HUES6 (cell line): ENCODE measurements at regions not wholly inside any gene's neighbourhood (a gene's known extent, or its start where the extent isn't known, plus 50 kb on each side); places are given as distances from the start of the nearest gene placed in this dataset.
"Not testable (repeated sequence)": the region's sequence is repeated elsewhere in the genome, so short reads cannot be mapped to it uniquely, and the experiment has no call there.

ENCODE experiments used
- H3K27ac ChIP-seq: 2 replicates; pipeline ENCODE4 v1.7.0; 2013; ENCODE audit warnings: low read depth, mild to moderate bottlenecking, low read length, inconsistent platforms
- H3K27me3 ChIP-seq: 2 replicates; pipeline ENCODE4 v1.6.1; 2013; ENCODE audit warnings: low read length; ENCODE audit not compliant: control insufficient read depth, insufficient read depth
- H3K36me3 ChIP-seq: 2 replicates; pipeline ENCODE4 v1.6.1; 2013; ENCODE audit warnings: low read length; ENCODE audit not compliant: control insufficient read depth, insufficient read depth
- H3K4me1 ChIP-seq: 2 replicates; pipeline ENCODE4 v1.6.1; 2013; ENCODE audit warnings: low read length; ENCODE audit not compliant: control insufficient read depth, insufficient read depth
- H3K4me3 ChIP-seq: 2 replicates; pipeline ENCODE4 v1.5.1; 2013; ENCODE audit warnings: low read depth, low read length
- H3K9ac ChIP-seq: one replicate; pipeline ENCODE4 v1.6.1; 2013; ENCODE audit warnings: mild to moderate bottlenecking, low read length
- H3K9me3 ChIP-seq: 2 replicates; pipeline ENCODE4 v1.6.1; 2013; ENCODE audit warnings: low read depth, low read length; ENCODE audit not compliant: control insufficient read depth, insufficient read depth

- Histone ChIP-seq H3K9me3 (no peaks in the 10 kb centered on the region), H3K27ac (no peak overlapping the region), H3K36me3 (no peaks in the 10 kb centered on the region), H3K4me1 (0 out of 2 replicates have a peak, but pooled peaks cover 8% of the 10 kb centered on the region), H3K4me3 (no peak overlapping the region), H3K9ac (no peak overlapping the region), H3K27me3 (no peaks in the 10 kb centered on the region)
Observed at GRCh38 chr6:167400482-167401138, 75.7 kb downstream of the TTLL2 start.

DNA sequence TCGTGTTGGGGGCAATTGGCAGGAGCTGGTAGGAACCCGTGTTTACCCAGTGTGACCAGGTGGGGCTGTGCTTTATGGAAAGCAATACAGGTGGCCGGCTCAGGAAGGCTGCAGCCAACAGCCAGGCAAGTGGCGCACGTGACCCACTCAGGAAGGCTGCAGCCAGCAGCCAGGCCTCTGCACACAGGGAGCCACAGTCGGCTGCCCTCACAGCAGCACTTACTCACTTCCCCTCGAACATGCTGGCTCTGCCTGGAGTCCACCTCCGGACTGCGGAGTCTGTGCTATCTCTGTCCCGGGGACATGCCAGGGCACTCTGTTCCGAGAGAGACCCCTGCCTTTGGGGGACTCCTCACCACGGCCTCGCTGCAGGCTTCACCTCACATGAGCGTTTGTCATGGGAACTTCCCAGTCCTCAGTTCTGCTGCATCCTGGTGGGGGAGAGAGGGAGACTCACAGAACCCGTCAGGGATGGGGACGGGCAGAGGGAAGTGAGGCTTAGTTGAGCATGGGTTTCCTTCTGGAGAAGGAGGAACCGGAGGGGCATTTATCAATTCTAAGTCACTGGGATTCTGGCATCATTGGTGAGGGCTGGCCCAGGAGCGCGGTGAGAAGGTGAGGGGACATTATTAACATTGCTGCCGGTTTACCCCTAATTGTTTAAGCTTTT lies 76.8 kb downstream of the TTLL2 start:
- H3K4me3 ChIP-seq = no peak overlapping the region
- no peak overlapping the region for H3K27ac ChIP-seq
- H3K36me3 ChIP-seq = no peaks in the 10 kb centered on the region
- peaks cover 9% of the 10 kb centered on the region; the same call in 1 of the 2 replicates for H3K4me1 ChIP-seq
- H3K9me3 ChIP-seq = no peaks in the 10 kb centered on the region
- no peak overlapping the region for H3K9ac ChIP-seq
- H3K27me3 ChIP-seq = no peaks in the 10 kb centered on the region

GRCh38 chr6:167402195-167402686 lies 77.4 kb downstream of the TTLL2 start:
- Histone ChIP-seq H3K9me3 (no peaks in the 10 kb centered on the region), H3K4me1 (peaks cover 12% of the 10 kb centered on the region; the same call in 1 of the 2 replicates), H3K36me3 (no peaks in the 10 kb centered on the region), H3K27me3 (no peaks in the 10 kb centered on the region), H3K4me3 (no peak overlapping the region), H3K9ac (no peak overlapping the region), H3K27ac (no peak overlapping the region)

DNA sequence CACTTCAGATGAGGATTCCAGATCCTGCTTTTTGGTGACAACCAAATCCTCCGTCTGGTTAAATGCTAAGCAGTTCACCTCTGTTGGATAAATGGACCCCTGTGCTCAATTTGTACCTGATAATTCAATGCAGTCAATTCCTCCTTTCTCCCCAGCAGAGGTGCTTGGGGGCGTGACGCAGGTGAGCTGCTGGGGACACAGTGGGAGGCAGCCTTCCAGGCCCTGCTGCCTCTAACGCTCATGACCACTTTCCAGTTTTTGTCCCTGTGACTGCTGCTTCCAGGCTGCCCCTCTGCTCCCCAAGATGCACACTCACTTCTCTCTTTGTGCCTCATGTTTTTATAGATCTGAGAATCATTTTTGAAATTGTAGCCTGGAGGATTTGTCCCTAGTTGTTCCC lies 78.5 kb downstream of the TTLL2 start:
- H3K4me3 ChIP-seq = no peak overlapping the region
- peaks cover 19% of the 10 kb centered on the region for H3K4me1 ChIP-seq
- H3K27ac ChIP-seq = no peak overlapping the region
- H3K27me3 ChIP-seq = no peaks in the 10 kb centered on the region
- H3K9me3 ChIP-seq = no peaks in the 10 kb centered on the region
- no peaks in the 10 kb centered on the region for H3K36me3 ChIP-seq
- H3K9ac ChIP-seq = no peak overlapping the region

- no peaks in the 10 kb centered on the region for H3K36me3 ChIP-seq
- no peak overlapping the region for H3K27ac ChIP-seq
- H3K9me3 ChIP-seq = no peaks in the 10 kb centered on the region
- no peaks in the 10 kb centered on the region for H3K27me3 ChIP-seq
- H3K4me3 ChIP-seq = no peak overlapping the region
- H3K4me1 ChIP-seq = peaks cover 19% of the 10 kb centered on the region
- no peak overlapping the region for H3K9ac ChIP-seq
Observed at GRCh38 chr6:167404385-167405049, 79.6 kb downstream of the TTLL2 start.

- Histone ChIP-seq H3K4me3 (no peak overlapping the region), H3K36me3 (no peaks in the 10 kb centered on the region), H3K4me1 (peaks cover 19% of the 10 kb centered on the region), H3K9me3 (no peaks in the 10 kb centered on the region), H3K9ac (no peak overlapping the region), H3K27me3 (no peaks in the 10 kb centered on the region), H3K27ac (no peak overlapping the region)
Observed at GRCh38 chr6:167405778-167406532, 81.1 kb downstream of the TTLL2 start.

DNA sequence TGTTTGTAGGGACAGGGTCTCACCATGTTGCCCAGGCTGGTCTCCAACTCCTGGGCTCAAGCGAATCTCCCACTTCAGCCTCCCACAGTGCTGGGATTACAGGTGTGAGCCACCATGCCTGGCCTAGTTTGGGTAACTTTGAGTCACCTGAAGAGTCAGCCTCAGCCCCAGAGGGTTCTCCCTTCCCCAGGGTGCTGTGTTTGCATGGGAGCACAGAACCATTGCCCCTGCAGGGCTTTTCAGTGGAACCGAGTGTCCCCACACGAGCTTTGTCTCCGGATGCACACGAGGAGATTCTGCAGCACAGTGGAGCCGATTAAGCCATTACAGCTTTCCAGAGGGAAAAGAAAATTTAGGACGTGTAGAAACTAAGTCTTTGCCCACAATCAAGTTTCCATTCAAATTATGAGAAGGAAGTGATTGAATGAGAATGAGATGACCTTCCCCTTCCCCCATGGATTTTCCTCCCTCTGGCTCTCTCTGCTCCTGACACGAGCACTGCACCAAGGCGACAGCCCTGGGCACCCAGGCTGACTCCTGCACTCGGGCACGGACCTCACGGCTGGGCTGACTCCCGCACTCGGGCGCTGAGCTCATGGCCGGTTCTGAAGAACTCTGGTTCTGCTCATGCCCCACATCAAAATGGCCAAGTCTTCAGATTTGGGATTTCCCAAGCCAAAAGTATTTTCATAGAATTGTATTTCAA lies 81.8 kb downstream of the TTLL2 start:
- H3K36me3 ChIP-seq, H3K4me3 ChIP-seq, H3K9me3 ChIP-seq, H3K27ac ChIP-seq, H3K27me3 ChIP-seq, H3K9ac ChIP-seq: not testable (repeated sequence)
- H3K4me1 ChIP-seq = peaks cover 15% of the 10 kb centered on the region

- no peak overlapping the region for H3K9ac ChIP-seq
- peaks cover 12% of the 10 kb centered on the region for H3K4me1 ChIP-seq
- H3K27me3 ChIP-seq = no peaks in the 10 kb centered on the region
- H3K4me3 ChIP-seq = no peak overlapping the region
- H3K9me3 ChIP-seq = no peaks in the 10 kb centered on the region
- H3K27ac ChIP-seq = no peak overlapping the region
- no peaks in the 10 kb centered on the region for H3K36me3 ChIP-seq
Observed at GRCh38 chr6:167407239-167408064, 82.6 kb downstream of the TTLL2 start.

DNA sequence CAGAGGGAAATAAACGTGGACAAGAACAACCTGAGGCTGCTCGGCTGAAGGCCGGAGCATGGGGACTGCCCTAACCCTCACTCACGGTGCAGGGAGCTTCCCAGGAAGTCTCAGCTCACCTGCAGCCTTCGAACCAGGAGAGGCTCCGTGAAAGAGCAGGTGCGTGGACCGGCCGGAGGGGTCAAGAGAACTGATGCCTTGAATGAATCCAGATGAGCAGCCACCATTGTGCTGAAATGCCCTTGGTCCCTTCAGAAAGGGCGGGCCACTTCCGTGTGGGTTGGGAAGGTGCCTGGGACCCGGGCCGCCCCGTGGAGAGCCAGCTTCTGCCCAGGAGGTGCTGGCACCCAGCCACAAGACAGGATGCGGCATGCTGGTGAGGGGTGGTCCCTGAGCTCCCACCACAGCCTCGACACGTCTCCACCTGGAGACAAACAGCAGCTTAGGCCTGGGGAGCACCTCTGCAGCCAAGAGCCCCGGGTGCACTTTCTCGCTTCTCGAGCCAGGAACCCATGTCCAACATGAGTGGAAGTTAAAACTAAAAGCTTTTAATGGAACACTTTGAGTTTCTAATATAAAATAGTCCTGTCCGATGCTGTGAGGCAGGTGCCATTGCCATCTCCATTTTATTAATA lies 83.5 kb downstream of the TTLL2 start:
- H3K27ac ChIP-seq = no peak overlapping the region
- no peaks in the 10 kb centered on the region for H3K36me3 ChIP-seq
- no peak overlapping the region for H3K9ac ChIP-seq
- no peaks in the 10 kb centered on the region for H3K9me3 ChIP-seq
- H3K4me3 ChIP-seq = no peak overlapping the region
- H3K4me1 ChIP-seq = peaks cover 11% of the 10 kb centered on the region
- no peaks in the 10 kb centered on the region for H3K27me3 ChIP-seq
